Sigmoid colon (tissue), 3 donors: ENCODE measurements at regions not wholly inside any gene's neighbourhood (a gene's known extent, or its start where the extent isn't known, plus 50 kb on each side); places are given as distances from the start of the nearest gene placed in this dataset.

Experiments
- POLR2A ChIP-seq, 2 donors: fragments of 450-650 bp; IDR thresholded peaks; one replicate each; pipeline ENCODE4 v1.6.1; 2016; ENCODE audit warnings: antibody characterized with exemption in 2 of 2, mild to moderate bottlenecking in 2 of 2, moderate library complexity in 2 of 2
- TF ChIP-seq, protein P1 (sequence below), 4 experiments: fragments of 450-650 bp in 3 of 4; fragments of 200-600 bp in 1 of 4; IDR thresholded peaks; one replicate each; pipeline ENCODE4 v1.5.1; 2016 to 2019; ENCODE audit warnings: antibody characterized with exemption in 4 of 4, mild to moderate bottlenecking in 3 of 4, moderate library complexity in 2 of 4

DNA sequence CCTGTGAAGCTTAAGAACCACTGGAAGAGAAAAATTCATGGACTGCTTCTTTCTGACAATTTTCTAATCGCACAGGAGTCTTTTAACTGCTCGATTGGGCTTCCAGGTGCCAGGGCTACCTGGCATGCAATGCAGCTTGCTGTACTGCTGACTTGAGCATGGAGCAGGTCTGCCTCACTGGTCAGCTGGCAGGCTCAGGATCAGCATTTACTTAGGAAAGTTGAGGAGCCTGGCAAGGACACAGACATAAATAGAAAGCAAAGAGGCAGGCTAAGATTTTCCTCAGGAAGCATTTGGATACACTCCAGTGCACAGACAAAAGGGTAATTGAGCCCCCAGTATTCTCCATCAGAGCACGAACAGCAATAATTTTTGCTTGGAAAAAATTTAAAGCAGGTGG is 163.5 kb downstream of the CSNK2A3 start:
- no peak for TF ChIP-seq POLR2A (IDR thresholded peaks at IDR 0.05)
- TF ChIP-seq, protein P1, sequence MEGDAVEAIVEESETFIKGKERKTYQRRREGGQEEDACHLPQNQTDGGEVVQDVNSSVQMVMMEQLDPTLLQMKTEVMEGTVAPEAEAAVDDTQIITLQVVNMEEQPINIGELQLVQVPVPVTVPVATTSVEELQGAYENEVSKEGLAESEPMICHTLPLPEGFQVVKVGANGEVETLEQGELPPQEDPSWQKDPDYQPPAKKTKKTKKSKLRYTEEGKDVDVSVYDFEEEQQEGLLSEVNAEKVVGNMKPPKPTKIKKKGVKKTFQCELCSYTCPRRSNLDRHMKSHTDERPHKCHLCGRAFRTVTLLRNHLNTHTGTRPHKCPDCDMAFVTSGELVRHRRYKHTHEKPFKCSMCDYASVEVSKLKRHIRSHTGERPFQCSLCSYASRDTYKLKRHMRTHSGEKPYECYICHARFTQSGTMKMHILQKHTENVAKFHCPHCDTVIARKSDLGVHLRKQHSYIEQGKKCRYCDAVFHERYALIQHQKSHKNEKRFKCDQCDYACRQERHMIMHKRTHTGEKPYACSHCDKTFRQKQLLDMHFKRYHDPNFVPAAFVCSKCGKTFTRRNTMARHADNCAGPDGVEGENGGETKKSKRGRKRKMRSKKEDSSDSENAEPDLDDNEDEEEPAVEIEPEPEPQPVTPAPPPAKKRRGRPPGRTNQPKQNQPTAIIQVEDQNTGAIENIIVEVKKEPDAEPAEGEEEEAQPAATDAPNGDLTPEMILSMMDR (IDR thresholded peaks at IDR 0.05): no peak
